ENCODE measurements at regions not wholly inside any gene's neighbourhood (a gene's known extent, or its start where the extent isn't known, plus 50 kb on each side); places are given as distances from the start of the nearest gene placed in this dataset.

DNA sequence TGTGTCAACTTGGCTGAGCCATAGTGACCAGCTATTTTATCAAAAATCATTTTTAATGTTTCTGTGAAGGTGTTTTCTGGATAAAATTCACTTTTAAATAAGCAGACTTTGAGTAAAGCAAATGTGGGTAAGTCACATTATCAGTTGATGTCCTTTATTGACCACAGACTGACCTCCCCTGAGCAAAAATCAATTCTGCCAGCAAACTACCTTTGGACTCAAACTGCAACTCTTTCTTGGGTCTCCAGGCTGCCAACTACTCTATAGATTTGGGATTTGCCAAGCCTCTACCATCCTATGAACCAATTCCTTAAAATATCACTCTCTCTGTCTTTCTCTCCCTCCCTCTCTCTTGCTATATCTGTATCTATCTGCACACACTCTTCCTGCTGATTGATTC, 1571.7 kb upstream of the NUDT12 start:
- TF ChIP-seq, protein P1, sequence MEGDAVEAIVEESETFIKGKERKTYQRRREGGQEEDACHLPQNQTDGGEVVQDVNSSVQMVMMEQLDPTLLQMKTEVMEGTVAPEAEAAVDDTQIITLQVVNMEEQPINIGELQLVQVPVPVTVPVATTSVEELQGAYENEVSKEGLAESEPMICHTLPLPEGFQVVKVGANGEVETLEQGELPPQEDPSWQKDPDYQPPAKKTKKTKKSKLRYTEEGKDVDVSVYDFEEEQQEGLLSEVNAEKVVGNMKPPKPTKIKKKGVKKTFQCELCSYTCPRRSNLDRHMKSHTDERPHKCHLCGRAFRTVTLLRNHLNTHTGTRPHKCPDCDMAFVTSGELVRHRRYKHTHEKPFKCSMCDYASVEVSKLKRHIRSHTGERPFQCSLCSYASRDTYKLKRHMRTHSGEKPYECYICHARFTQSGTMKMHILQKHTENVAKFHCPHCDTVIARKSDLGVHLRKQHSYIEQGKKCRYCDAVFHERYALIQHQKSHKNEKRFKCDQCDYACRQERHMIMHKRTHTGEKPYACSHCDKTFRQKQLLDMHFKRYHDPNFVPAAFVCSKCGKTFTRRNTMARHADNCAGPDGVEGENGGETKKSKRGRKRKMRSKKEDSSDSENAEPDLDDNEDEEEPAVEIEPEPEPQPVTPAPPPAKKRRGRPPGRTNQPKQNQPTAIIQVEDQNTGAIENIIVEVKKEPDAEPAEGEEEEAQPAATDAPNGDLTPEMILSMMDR (conservative IDR thresholded peaks at IDR 0.05), result no peak
- H3K27me3 Mint-ChIP-seq (ENCODE audit: low read depth), result no peaks in the 10 kb centered on the region

More for the DNA sequence above, 1571.7 kb upstream of the NUDT12 start:
- no peak overlapping the region for H4K5ac ChIP-seq (ENCODE audit: insufficient read length, low read depth, low read length)
- no peak overlapping the region for H4K91ac ChIP-seq (ENCODE audit: insufficient read length, low read depth, low read length)
- no peak overlapping the region for H3K4me2 ChIP-seq (ENCODE audit: insufficient read depth, insufficient read length, low read length)
- no peaks in the 10 kb centered on the region for H3K4me1 ChIP-seq (ENCODE audit: insufficient read depth, low read length)
- Mint-ChIP-seq H3K4me3 (no peak overlapping the region), H3K27ac (no peak overlapping the region), H3K9me3 (0 out of 5 replicates have a peak, but pooled peaks cover 0 to 2% of the 10 kb centered on the region in 2 experiments), H3K36me3 (ENCODE audit: insufficient read depth in 1 of 3, low read depth in 3 of 3) (no peaks in the 10 kb centered on the region), H3K4me1 (no peaks in the 10 kb centered on the region)
- H2BK12ac ChIP-seq (ENCODE audit: insufficient read length, low read depth, low read length), result no peak overlapping the region
- no peaks in the 10 kb centered on the region for H3K79me1 ChIP-seq (ENCODE audit: insufficient read depth, low read depth, low read length, poor library complexity, severe bottlenecking)
- H2BK120ac ChIP-seq (ENCODE audit: low read depth, low read length, poor library complexity, severe bottlenecking), result no peak overlapping the region
- no peaks in the 10 kb centered on the region for H4K20me1 ChIP-seq (ENCODE audit: control insufficient read depth, insufficient read depth, insufficient read length)
- no peak overlapping the region for H2AK5ac ChIP-seq (ENCODE audit: insufficient read length, low read length)
- no peak overlapping the region for H3T11ph ChIP-seq (ENCODE audit: low read length)
- no peak overlapping the region for H3K4ac ChIP-seq (ENCODE audit: low read depth, low read length)
- H3K14ac ChIP-seq (ENCODE audit: insufficient read depth, low read length), result no peak overlapping the region
- H3K27ac ChIP-seq (ENCODE audit: insufficient read length, low read depth, low read length), result no peak overlapping the region
- no peak overlapping the region for H3K56ac ChIP-seq (ENCODE audit: insufficient read length, low read depth, low read length)
- H3K9ac ChIP-seq (ENCODE audit: extremely low read depth, insufficient read length, low read length), result no peak overlapping the region
- H4K8ac ChIP-seq (replicated peaks; ENCODE audit: insufficient read length, low read depth, low read length), result no peak overlapping the region
- no peaks in the 10 kb centered on the region for H3K9me3 ChIP-seq (ENCODE audit: control insufficient read depth, low read depth, low read length)
- no peaks in the 10 kb centered on the region for H3K79me2 ChIP-seq (ENCODE audit: insufficient read depth, low read length)
- DNase-seq, result no peak
- no peak overlapping the region for H2BK20ac ChIP-seq (ENCODE audit: low read depth, low read length, poor library complexity, severe bottlenecking)
- no peak overlapping the region for H3K23ac ChIP-seq (ENCODE audit: insufficient read length, low read depth, low read length)
- H2BK5ac ChIP-seq (ENCODE audit: insufficient read length, low read length), result no peak overlapping the region
- no peaks in the 10 kb centered on the region for H3K27me3 ChIP-seq (ENCODE audit: insufficient read depth, low read length)
- H2AFZ ChIP-seq (ENCODE audit: low read length), result no peak overlapping the region
- H2BK15ac ChIP-seq (ENCODE audit: low read depth, low read length), result no peak overlapping the region
- H3K23me2 ChIP-seq (ENCODE audit: insufficient read length, low read depth, low read length, poor library complexity, severe bottlenecking), result no peaks in the 10 kb centered on the region
- no peak overlapping the region for H3K18ac ChIP-seq (ENCODE audit: insufficient read length, low read depth, low read length)
